Body of pancreas (tissue), 4 donors: ENCODE measurements at regions not wholly inside any gene's neighbourhood (a gene's known extent, or its start where the extent isn't known, plus 50 kb on each side); places are given as distances from the start of the nearest gene placed in this dataset.
A peak's percentile ranks its signal among the peaks of the same experiment; 100 is the strongest.

Experiments used
- ATAC-seq: fragments of 150-250 bp; one replicate; pipeline ENCODE4 v1.9.1; 2016
- DNase-seq, 4 donors: peaks; one replicate each; pipeline ENCODE4 v3.0.0-alpha.2; 2019
- H3K27ac ChIP-seq, 4 donors: fragments of 200-600 bp; sonication (generic); 1 replicate in 3 of 4; 2 replicates in 1 of 4; pipeline versions ENCODE4 v1.5.1 to v1.6.1; 2016 to 2019; ENCODE audit warnings: mild to moderate bottlenecking in 1 of 4, mixed read lengths in 1 of 4, moderate library complexity in 1 of 4
- H3K27me3 ChIP-seq, 2 donors: fragments of 200-600 bp; sonication (generic); one replicate each; pipeline ENCODE4 v1.6.0; 2016; ENCODE audit warnings: mild to moderate bottlenecking in 1 of 2
- H3K36me3 ChIP-seq, 2 donors: fragments of 200-600 bp; sonication (generic); replicated peaks in 1 of 2; 2 replicates each; pipeline ENCODE4 v1.5.1; 2016; ENCODE audit warnings: low read depth in 2 of 2; ENCODE audit not compliant: insufficient read depth in 1 of 2
- H3K4me1 ChIP-seq: fragments of 200-600 bp; sonication (generic); one replicate; pipeline ENCODE4 v1.6.0; 2016
- H3K4me3 ChIP-seq, 2 donors: fragments of 200-600 bp; sonication (generic); 1 replicate in 1 of 2; 2 replicates in 1 of 2; pipeline ENCODE4 v1.5.1; 2016 to 2019
- H3K9me3 ChIP-seq, 3 donors: fragments of 200-600 bp; sonication (generic); 1 replicate in 2 of 3; 2 replicates in 1 of 3; pipeline ENCODE4 v1.5.1; 2016
- CTCF ChIP-seq, 7 experiments: fragments of 450-650 bp in 4 of 7; fragments of 200-600 bp in 3 of 7; sonication (generic) in 3 of 7; IDR thresholded peaks; one replicate each; pipeline ENCODE4 v1.5.1; 2016 to 2019; ENCODE audit warnings: antibody characterized with exemption in 7 of 7
- POLR2A ChIP-seq, 3 donors: fragments of 450-650 bp; IDR thresholded peaks; one replicate each; pipeline ENCODE4 v1.6.1; 2016; ENCODE audit warnings: antibody characterized with exemption in 3 of 3, mild to moderate bottlenecking in 2 of 3
- WGBS, 2 donors: methylation state at CpG; one replicate each; pipeline ENCODE4 v1.1.5; 2017; 5-methylcytosine and 5-hydroxymethylcytosine counted together
- intact Hi-C: fragments of 100-400 bp; cut with DNase I; formaldehyde crosslinking; loops from one replicate; pipeline ENCODE4 v1.15.1; 2023

- peak in 1 of 4 donors; percentile 38 for DNase-seq
- 52 to 66% methylated on average over 12 to 13 of the region's 13 CpGs for WGBS, 2 donors
Measured at GRCh38 chr12:111248236-111249017, 120.5 kb downstream of the PHETA1 start.

GRCh38 chr12:111247083-111247783 is 121.7 kb downstream of the PHETA1 start:
- WGBS, 2 donors = 83 to 85% methylated on average over 14 to 17 of the region's 17 CpGs
- H3K27ac ChIP-seq = no peak overlapping the region
- H3K36me3 ChIP-seq = no peaks in the 10 kb centered on the region
- DNase-seq = no peak
- no peak for ATAC-seq
- no peak overlapping the region for H3K4me3 ChIP-seq
- H3K9me3 ChIP-seq = peaks cover 0 to 11% (median 0%) of the 10 kb centered on the region in 3 donors
- intact Hi-C loops = no loop called here
- no peak for TF ChIP-seq CTCF (IDR thresholded peaks at IDR 0.05)
- TF ChIP-seq POLR2A (IDR thresholded peaks at IDR 0.05) = no peak
- H3K4me1 ChIP-seq = no peaks in the 10 kb centered on the region
- H3K27me3 ChIP-seq = no peaks in the 10 kb centered on the region

More at GRCh38 chr12:111248236-111249017, 120.5 kb downstream of the PHETA1 start:
- TF ChIP-seq CTCF (IDR thresholded peaks at IDR 0.05) (no peak), POLR2A (IDR thresholded peaks at IDR 0.05) (no peak)
- no peak for ATAC-seq
- Histone ChIP-seq H3K4me1 (no peaks in the 10 kb centered on the region), H3K27me3 (no peaks in the 10 kb centered on the region), H3K9me3 (peaks cover 0 to 11% (median 0%) of the 10 kb centered on the region in 3 donors), H3K36me3 (no peaks in the 10 kb centered on the region), H3K27ac (no peak overlapping the region), H3K4me3 (no peak overlapping the region)
- intact Hi-C loops = no loop called here

GRCh38 chr12:111246477-111247011 is 122.4 kb downstream of the PHETA1 start:
- DNase-seq = no peak
- WGBS, 2 donors = 69 to 74% methylated on average over 7 of the region's 7 CpGs

GRCh38 chr12:111245701-111246476 is 123.0 kb downstream of the PHETA1 start:
- H3K27ac ChIP-seq = no peak overlapping the region
- ATAC-seq = no peak
- H3K4me1 ChIP-seq = no peaks in the 10 kb centered on the region
- H3K27me3 ChIP-seq = no peaks in the 10 kb centered on the region
- DNase-seq = no peak
- 81 to 87% methylated on average over 11 to 12 of the region's 12 CpGs for WGBS, 2 donors
- intact Hi-C loops = no loop called here
- no peak for TF ChIP-seq CTCF (IDR thresholded peaks at IDR 0.05)
- TF ChIP-seq POLR2A (IDR thresholded peaks at IDR 0.05) = no peak
- H3K9me3 ChIP-seq = peaks cover 0 to 11% (median 0%) of the 10 kb centered on the region in 3 donors
- no peak overlapping the region for H3K4me3 ChIP-seq
- H3K36me3 ChIP-seq = no peaks in the 10 kb centered on the region

More at GRCh38 chr12:111246477-111247011, 122.4 kb downstream of the PHETA1 start:
- no peak for ATAC-seq
- Histone ChIP-seq H3K4me1 (no peaks in the 10 kb centered on the region), H3K27ac (no peak overlapping the region), H3K36me3 (no peaks in the 10 kb centered on the region), H3K9me3 (peaks cover 0 to 11% (median 0%) of the 10 kb centered on the region in 3 donors), H3K4me3 (no peak overlapping the region), H3K27me3 (no peaks in the 10 kb centered on the region)
- TF ChIP-seq CTCF (IDR thresholded peaks at IDR 0.05) (no peak), POLR2A (IDR thresholded peaks at IDR 0.05) (no peak)
- intact Hi-C loops = no loop called here
